SW480 (cell line): ENCODE measurements at regions not wholly inside any gene's neighbourhood (a gene's known extent, or its start where the extent isn't known, plus 50 kb on each side); places are given as distances from the start of the nearest gene placed in this dataset.
"Not testable (repeated sequence)": the region's sequence is repeated elsewhere in the genome, so short reads cannot be mapped to it uniquely, and the experiment has no call there.

Experiments used
- DNase-seq: peaks from one replicate; pipeline ENCODE4 v3.0.0-alpha.2; 2016; ENCODE audit warnings: low spot score

- no peak for DNase-seq
Observed at GRCh38 chr20:29296256-29297230, 1960.9 kb upstream of the DEFB115 start.

- DNase-seq = no peak
Observed at GRCh38 chr20:29297411-29298270, 1959.8 kb upstream of the DEFB115 start.

- no peak for DNase-seq
Observed at GRCh38 chr20:29298271-29298590, 1959.2 kb upstream of the DEFB115 start.

- DNase-seq = no peak
Observed at GRCh38 chr20:29298759-29299613, 1958.5 kb upstream of the DEFB115 start.

- no peak for DNase-seq
Observed at GRCh38 chr20:29299811-29300578, 1957.5 kb upstream of the DEFB115 start.

- no peak for DNase-seq
Observed at GRCh38 chr20:29300579-29301551, 1956.6 kb upstream of the DEFB115 start.

- no peak for DNase-seq
Observed at GRCh38 chr20:29301624-29302259, 1955.7 kb upstream of the DEFB115 start.

GRCh38 chr20:29302979-29303644 is 1954.4 kb upstream of the DEFB115 start:
- no peak for DNase-seq

- no peak for DNase-seq
Observed at GRCh38 chr20:29306390-29307072, 1950.9 kb upstream of the DEFB115 start.

- not testable (repeated sequence) for DNase-seq
Observed at GRCh38 chr20:29307484-29307883, 1950.0 kb upstream of the DEFB115 start.

GRCh38 chr20:29308956-29309355 is 1948.5 kb upstream of the DEFB115 start:
- not testable (repeated sequence) for DNase-seq

- not testable (repeated sequence) for DNase-seq
Observed at GRCh38 chr20:29309481-29309880, 1948.0 kb upstream of the DEFB115 start.

- not testable (repeated sequence) for DNase-seq
Observed at GRCh38 chr20:29311046-29311445, 1946.4 kb upstream of the DEFB115 start.

GRCh38 chr20:29312679-29313078 is 1944.8 kb upstream of the DEFB115 start:
- not testable (repeated sequence) for DNase-seq

GRCh38 chr20:29313481-29313880 is 1944.0 kb upstream of the DEFB115 start:
- no peak for DNase-seq

GRCh38 chr20:29314294-29314693 is 1943.2 kb upstream of the DEFB115 start:
- no peak for DNase-seq

- no peak for DNase-seq
Observed at GRCh38 chr20:29318871-29319461, 1938.5 kb upstream of the DEFB115 start.

GRCh38 chr20:29319725-29320124 is 1937.7 kb upstream of the DEFB115 start:
- DNase-seq = no peak
